Stimulated activated CD8-positive, alpha-beta memory T cell treated with anti-CD3 and anti-CD28 coated beads, Interleukin-4, amount 100 ng/mL, for 1 hour (primary cell): ENCODE measurements at regions not wholly inside any gene's neighbourhood (a gene's known extent, or its start where the extent isn't known, plus 50 kb on each side); places are given as distances from the start of the nearest gene placed in this dataset.

Source experiments
- DNase-seq, 2 donors: peaks; one replicate each; pipeline ENCODE4 v3.0.0-alpha.2; 2020; ENCODE audit warnings: low read depth in 2 of 2, low spot score in 1 of 2

GRCh38 chr6:147755999-147756398 is 247.5 kb downstream of the SAMD5 start:
- DNase-seq = no peak

- no peak for DNase-seq
Measured at GRCh38 chr6:147756891-147757290, 248.4 kb downstream of the SAMD5 start.

- no peak for DNase-seq
Measured at GRCh38 chr6:147757291-147757690, 248.8 kb downstream of the SAMD5 start.

GRCh38 chr6:147758303-147758702 is 249.8 kb downstream of the SAMD5 start:
- DNase-seq = no peak

GRCh38 chr6:147759093-147759492 is 250.6 kb downstream of the SAMD5 start:
- DNase-seq = no peak

- no peak for DNase-seq
Measured at GRCh38 chr6:147759536-147759935, 251.0 kb downstream of the SAMD5 start.

- no peak for DNase-seq
Measured at GRCh38 chr6:147765541-147765940, 257.1 kb downstream of the SAMD5 start.

GRCh38 chr6:147768969-147769368 is 260.5 kb downstream of the SAMD5 start:
- no peak for DNase-seq

GRCh38 chr6:147769496-147770087 is 261.1 kb downstream of the SAMD5 start:
- DNase-seq = no peak

- DNase-seq = no peak
Measured at GRCh38 chr6:147770221-147770620, 261.7 kb downstream of the SAMD5 start.

GRCh38 chr6:147772724-147773123 is 264.2 kb downstream of the SAMD5 start:
- DNase-seq = no peak

GRCh38 chr6:147774856-147775255 is 266.4 kb downstream of the SAMD5 start:
- DNase-seq = no peak

- DNase-seq = no peak
Measured at GRCh38 chr6:147776631-147777213, 268.2 kb downstream of the SAMD5 start.

- no peak for DNase-seq
Measured at GRCh38 chr6:147779624-147780023, 271.1 kb downstream of the SAMD5 start.

GRCh38 chr6:147782302-147782701 is 273.8 kb downstream of the SAMD5 start:
- no peak for DNase-seq

GRCh38 chr6:147784371-147784770 is 275.9 kb downstream of the SAMD5 start:
- DNase-seq = no peak

- DNase-seq = no peak
Measured at GRCh38 chr6:147787417-147787816, 278.9 kb downstream of the SAMD5 start.

- DNase-seq = no peak
Measured at GRCh38 chr6:147789430-147789947, 281.0 kb downstream of the SAMD5 start.

- DNase-seq = no peak
Measured at GRCh38 chr6:147793871-147794643, 285.6 kb downstream of the SAMD5 start.

GRCh38 chr6:147802459-147802858 is 294.0 kb downstream of the SAMD5 start:
- no peak for DNase-seq

- no peak for DNase-seq
Measured at GRCh38 chr6:147805155-147805554, 296.7 kb downstream of the SAMD5 start.

- DNase-seq = no peak
Measured at GRCh38 chr6:147806697-147807096, 298.2 kb downstream of the SAMD5 start.
